SK-N-SH (cell line): ENCODE measurements at regions not wholly inside any gene's neighbourhood (a gene's known extent, or its start where the extent isn't known, plus 50 kb on each side); places are given as distances from the start of the nearest gene placed in this dataset.

ENCODE experiments used
- CTCF ChIA-PET: fragments of 300-600, 350-600 bp; formaldehyde crosslinking; extraction: SDS; loops from one replicate; lab custom pipeline; 2021; lab: Yijun Ruan, JAX
- POLR2A ChIA-PET: fragments of 350-600 bp; sonication (Branson Sonifier 250); formaldehyde crosslinking; extraction: SDS; loops from one replicate; lab custom pipeline; 2020; ENCODE audit warnings: antibody characterized with exemption, inconsistent platforms; lab: Yijun Ruan, JAX
- DNase-seq: peaks from one replicate; pipeline ENCODE4 v3.0.0; 2012
- H2AFZ ChIP-seq: fragments of 200-600 bp; sonication (generic); 2 replicates; pipeline ENCODE4 v1.8.1; 2016; ENCODE audit warnings: antibody characterized with exemption, mild to moderate bottlenecking, low read depth
- H3F3A ChIP-seq: fragments of 200-600 bp; sonication (generic); replicated peaks from 2 replicates; pipeline ENCODE3; 2016; ENCODE audit warnings: antibody characterized with exemption, mild to moderate bottlenecking; ENCODE audit not compliant: insufficient read depth
- H3K27ac ChIP-seq, 2 experiments: fragments of 200-500 bp in 1 of 2; fragments of 200-600 bp in 1 of 2; sonication (Bioruptor generic) in 1 of 2; sonication (generic), shearing (Covaris generic) in 1 of 2; 2 replicates each; pipeline versions ENCODE4 v1.5.1 to v1.6.1; 2014 to 2016; ENCODE audit warnings: low read depth in 2 of 2, inconsistent platforms in 1 of 2, low read length in 1 of 2, mild to moderate bottlenecking in 1 of 2, mixed read lengths in 1 of 2
- H3K27me3 ChIP-seq: fragments of 200-600 bp; sonication (generic), shearing (Covaris generic); 2 replicates; pipeline ENCODE4 v1.6.1; 2016; ENCODE audit warnings: mixed run types; ENCODE audit not compliant: insufficient read depth
- H3K36me3 ChIP-seq, 2 experiments: fragments of 200-500 bp in 1 of 2; fragments of 200-600 bp in 1 of 2; sonication (Bioruptor generic) in 1 of 2; sonication (generic) in 1 of 2; replicated peaks in 1 of 2; 2 replicates each; pipeline versions ENCODE3 to v1.5.1; 2014 to 2016; ENCODE audit warnings: low read length in 1 of 2, mild to moderate bottlenecking in 1 of 2; ENCODE audit not compliant: insufficient read depth in 2 of 2, control insufficient read depth in 1 of 2
- H3K4me1 ChIP-seq, 2 experiments: fragments of 200-500 bp in 1 of 2; fragments of 200-600 bp in 1 of 2; sonication (Bioruptor generic) in 1 of 2; sonication (generic), shearing (Covaris generic) in 1 of 2; 2 replicates each; pipeline versions ENCODE4 v1.5.1 to v1.6.1; 2014 to 2016; ENCODE audit warnings: low read depth in 1 of 2, low read length in 1 of 2, mixed run types in 1 of 2; ENCODE audit not compliant: insufficient read depth in 2 of 2, control insufficient read depth in 1 of 2
- H3K4me2 ChIP-seq: fragments of 200-600 bp; sonication (generic), shearing (Covaris generic); 2 replicates; pipeline ENCODE4 v1.6.1; 2017; ENCODE audit warnings: mixed run types
- H3K4me3 ChIP-seq, 2 experiments: fragments of 200-500 bp in 1 of 2; fragments of 200-600 bp in 1 of 2; sonication (Bioruptor generic) in 1 of 2; sonication (generic), shearing (Covaris generic) in 1 of 2; 2 replicates each; pipeline versions ENCODE4 v1.5.1 to v1.8.1; 2014 to 2016; ENCODE audit warnings: low read depth in 2 of 2, inconsistent platforms in 1 of 2, low read length in 1 of 2, mild to moderate bottlenecking in 1 of 2, mixed read lengths in 1 of 2, moderate library complexity in 1 of 2
- H3K79me2 ChIP-seq: fragments of 200-600 bp; sonication (generic); 2 replicates; pipeline ENCODE4 v1.8.1; 2017; ENCODE audit warnings: mild to moderate bottlenecking; ENCODE audit not compliant: insufficient read depth
- H3K9ac ChIP-seq: fragments of 200-600 bp; sonication (generic); 2 replicates; pipeline ENCODE4 v1.6.1; 2017; ENCODE audit warnings: mixed run types
- H3K9me2 ChIP-seq: fragments of 200-600 bp; sonication (generic); 2 replicates; pipeline ENCODE4 v1.6.1; 2017; ENCODE audit warnings: mixed run types
- H3K9me3 ChIP-seq: fragments of 200-600 bp; sonication (generic); 2 replicates; pipeline ENCODE4 v1.6.1; 2017; ENCODE audit warnings: mixed run types, mild to moderate bottlenecking, moderate library complexity
- H4K20me1 ChIP-seq: fragments of 200-600 bp; sonication (generic); 2 replicates; pipeline ENCODE4 v1.6.1; 2017; ENCODE audit warnings: mild to moderate bottlenecking, mixed run types; ENCODE audit not compliant: insufficient read depth
- CHD2 ChIP-seq: fragments of 150-350 bp; IDR thresholded peaks from 2 replicates; pipeline ENCODE4 v1.6.1; 2018; ENCODE audit warnings: low read length; ENCODE audit not compliant: partially characterized antibody
- ELF1 ChIP-seq: IDR thresholded peaks from 2 replicates; pipeline ENCODE4 v1.4.0; 2012
- FOSL2 ChIP-seq: IDR thresholded peaks from 2 replicates; pipeline ENCODE4 v1.4.0; 2012; ENCODE audit warnings: low read depth, mild to moderate bottlenecking, moderate library complexity, borderline replicate concordance
- GATA2 ChIP-seq: sonication (generic); formaldehyde crosslinking; IDR thresholded peaks from 2 replicates; pipeline ENCODE4 v1.5.0; 2020; ENCODE audit warnings: mild to moderate bottlenecking, missing genetic modification reagents
- MEF2A ChIP-seq: IDR thresholded peaks from 2 replicates; pipeline ENCODE4 v1.4.0; 2012; ENCODE audit warnings: low read depth, borderline replicate concordance
- MXI1 ChIP-seq: IDR thresholded peaks from 2 replicates; pipeline ENCODE4 v1.6.1; 2012; ENCODE audit warnings: mild to moderate bottlenecking, low read depth, low read length, improper control_type of control experiment
- NFIC ChIP-seq: IDR thresholded peaks from 2 replicates; pipeline ENCODE4 v1.4.0; 2012; ENCODE audit warnings: borderline replicate concordance
- PBX3 ChIP-seq: IDR thresholded peaks from 2 replicates; pipeline ENCODE4; 2012
- POLR2AphosphoS5 ChIP-seq: IDR thresholded peaks from 2 replicates; pipeline ENCODE4 v1.6.1; 2012; ENCODE audit warnings: low read depth, low read length
- RCOR1 ChIP-seq: fragments of 150-350 bp; IDR thresholded peaks from 2 replicates; pipeline ENCODE4 v1.6.1; 2017; ENCODE audit warnings: antibody characterized with exemption, low read length
- SIN3A ChIP-seq: IDR thresholded peaks from 2 replicates; pipeline ENCODE4 v1.6.1; 2012; ENCODE audit warnings: low read depth, mild to moderate bottlenecking, low read length, moderate library complexity, borderline replicate concordance
- SMC3 ChIP-seq: IDR thresholded peaks from 2 replicates; pipeline ENCODE4 v1.6.1; 2012; ENCODE audit warnings: low read depth, low read length, improper control_type of control experiment
- TAF1 ChIP-seq: IDR thresholded peaks from 2 replicates; pipeline ENCODE4 v1.6.1; 2012; ENCODE audit warnings: low read depth, mild to moderate bottlenecking, low read length, moderate library complexity, borderline replicate concordance
- WGBS: methylation state at CpG from one replicate; pipeline ENCODE4 v1.1.6; 2017; ENCODE audit warnings: low lambda C conversion rate; 5-methylcytosine and 5-hydroxymethylcytosine counted together

- no peaks in the 10 kb centered on the region for H3K79me2 ChIP-seq
- no peaks in the 10 kb centered on the region for H4K20me1 ChIP-seq
- ChIA-PET POLR2A (no interaction called here), CTCF (interaction anchor here (1.1 kb wide), 1 partner anchor 39 kb away, joined by 3 read pairs; no protein-coding TSS in a partner anchor)
- H3K27ac ChIP-seq: no peak overlapping the region
- H3K4me1 ChIP-seq: peaks cover 0 to 8% of the 10 kb centered on the region in 2 experiments; a peak in 1 of 4 replicates
- no peaks in the 10 kb centered on the region for H3K9me2 ChIP-seq
- peaks cover 19% of the 10 kb centered on the region; the same call in 1 of the 2 replicates for H3K27me3 ChIP-seq
- TF ChIP-seq MXI1: no peak
- no peak for TF ChIP-seq CHD2
- TF ChIP-seq RCOR1: no peak
- no peak for TF ChIP-seq SMC3
- TF ChIP-seq ELF1: no peak
- no peak for TF ChIP-seq POLR2AphosphoS5
- no peak for TF ChIP-seq FOSL2
- no peak for TF ChIP-seq SIN3A
- no peak for TF ChIP-seq NFIC
- no peak for TF ChIP-seq TAF1
- DNase-seq: no peak
- H3K4me3 ChIP-seq: no peak overlapping the region
- H3K9me3 ChIP-seq: no peaks in the 10 kb centered on the region
- no peak overlapping the region for H3K4me2 ChIP-seq
- H3K36me3 ChIP-seq: no peaks in the 10 kb centered on the region
- no peaks in the 10 kb centered on the region for H3F3A ChIP-seq
- H2AFZ ChIP-seq: no peak overlapping the region
- 25% methylated on average over 4 of the region's 4 CpGs for WGBS
- no peak overlapping the region for H3K9ac ChIP-seq
Observed at GRCh38 chr14:22423958-22424357, 165.1 kb downstream of the DAD1 start.

GRCh38 chr14:22422238-22422637 lies 166.8 kb downstream of the DAD1 start:
- Histone ChIP-seq H3K9me3 (no peaks in the 10 kb centered on the region), H3K27me3 (peaks cover 7% of the 10 kb centered on the region; the same call in 1 of the 2 replicates), H3K9ac (no peak overlapping the region), H3F3A (no peaks in the 10 kb centered on the region), H3K9me2 (no peaks in the 10 kb centered on the region), H3K4me2 (no peak overlapping the region), H3K27ac (no peak overlapping the region), H3K36me3 (no peaks in the 10 kb centered on the region), H3K4me1 (no peaks in the 10 kb centered on the region; a peak in 1 of 4 replicates), H3K79me2 (no peaks in the 10 kb centered on the region), H4K20me1 (no peaks in the 10 kb centered on the region), H2AFZ (no peak overlapping the region), H3K4me3 (no peak overlapping the region)
- WGBS: 8% methylated on average over 3 of the region's 3 CpGs
- ChIA-PET CTCF (no interaction called here), POLR2A (no interaction called here)
- TF ChIP-seq NFIC (no peak), SIN3A (no peak), PBX3 (no peak), MEF2A (no peak), GATA2 (no peak)
- DNase-seq: no peak
